HG03521 (cell line): ENCODE measurements at regions not wholly inside any gene's neighbourhood (a gene's known extent, or its start where the extent isn't known, plus 50 kb on each side); places are given as distances from the start of the nearest gene placed in this dataset.
"Not testable (repeated sequence)": the region's sequence is repeated elsewhere in the genome, so short reads cannot be mapped to it uniquely, and the experiment has no call there.

ENCODE experiments used
- ATAC-seq: cut with Tn5 transposase; IDR thresholded peaks from one replicate; pipeline ENCODE4 v1.9.1; 2021; ENCODE audit warnings: mild to moderate bottlenecking, moderate library complexity; ENCODE audit not compliant: unreplicated experiment

DNA sequence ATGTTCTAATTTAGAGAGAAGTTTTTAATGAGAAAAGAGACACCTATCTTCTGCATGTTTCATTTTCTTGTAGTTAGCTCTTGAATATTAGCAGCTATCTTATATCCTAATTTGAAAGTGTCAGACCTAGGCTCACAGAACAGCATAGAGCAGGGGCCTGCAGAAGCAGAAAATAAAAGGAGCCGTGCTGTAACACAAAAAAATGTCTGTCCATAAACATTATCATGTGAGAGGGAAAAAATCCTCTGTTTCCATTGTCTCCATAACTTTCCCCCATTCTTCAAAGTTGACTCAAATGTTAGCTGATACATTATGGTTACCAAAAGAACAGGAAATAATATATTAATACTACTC is 329.2 kb upstream of the EPHA5 start:
- no peak for ATAC-seq

GRCh38 chr4:65998807-65999517 is 328.7 kb upstream of the EPHA5 start:
- ATAC-seq = not testable (repeated sequence)

DNA sequence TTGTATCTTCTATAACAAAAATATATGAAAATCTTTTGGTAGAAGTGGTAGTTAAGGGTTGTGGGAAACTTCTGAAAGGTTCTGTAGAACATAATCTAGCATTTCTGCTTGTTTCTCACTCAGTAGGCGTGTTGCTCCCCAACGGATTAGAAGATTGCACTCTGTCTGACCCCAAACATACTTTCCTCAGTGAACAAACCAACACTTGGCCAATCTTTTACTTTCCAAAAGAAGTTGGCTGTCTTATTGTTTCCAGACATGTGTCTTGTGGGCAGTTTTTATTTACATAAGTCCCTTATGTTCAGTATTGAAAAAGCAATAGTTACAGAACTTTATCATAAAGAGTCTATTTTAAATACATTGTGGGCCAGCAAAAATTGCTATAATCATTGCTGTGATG is 312.8 kb upstream of the EPHA5 start:
- no peak for ATAC-seq

DNA sequence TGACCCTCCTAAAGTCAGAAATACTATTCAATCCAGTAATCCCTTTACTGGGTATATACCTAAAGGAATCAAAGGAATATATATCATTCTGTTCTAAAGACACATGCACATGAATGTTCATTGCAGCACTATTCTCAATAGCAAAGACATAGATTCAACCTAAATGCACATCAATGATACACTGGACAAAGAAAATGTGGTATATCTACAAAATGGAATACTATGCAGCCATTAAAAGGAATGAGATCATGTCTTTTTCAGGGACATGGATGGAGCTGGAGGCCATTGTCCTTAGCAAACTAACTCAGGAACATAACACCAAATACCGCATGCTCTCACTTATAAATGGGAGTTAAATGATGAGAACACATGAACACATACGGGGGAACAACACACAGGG is 306.0 kb upstream of the EPHA5 start:
- ATAC-seq = no peak

GRCh38 chr4:65973186-65973585 is 302.9 kb upstream of the EPHA5 start:
- no peak for ATAC-seq

DNA sequence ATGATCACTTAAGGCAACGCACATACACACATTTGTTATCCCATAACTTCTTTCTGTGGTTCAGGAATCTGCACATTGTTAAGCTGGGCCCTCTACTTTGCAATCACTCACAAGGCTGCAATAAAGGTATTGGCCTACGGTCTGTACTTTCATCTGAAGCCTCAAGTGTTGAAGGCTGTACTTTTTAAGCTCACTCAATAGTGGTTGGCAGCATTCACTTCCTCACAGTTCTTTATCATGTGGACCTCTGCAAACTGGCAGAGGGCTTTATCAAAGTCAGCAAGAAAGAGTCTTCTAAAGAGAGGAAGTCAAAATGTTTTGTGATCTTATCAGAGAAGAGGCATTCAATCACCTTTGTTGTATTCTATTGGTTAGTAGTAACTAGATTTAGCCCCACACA is 301.4 kb upstream of the EPHA5 start:
- ATAC-seq = no peak

GRCh38 chr4:65968831-65969558 is 298.7 kb upstream of the EPHA5 start:
- ATAC-seq = no peak

DNA sequence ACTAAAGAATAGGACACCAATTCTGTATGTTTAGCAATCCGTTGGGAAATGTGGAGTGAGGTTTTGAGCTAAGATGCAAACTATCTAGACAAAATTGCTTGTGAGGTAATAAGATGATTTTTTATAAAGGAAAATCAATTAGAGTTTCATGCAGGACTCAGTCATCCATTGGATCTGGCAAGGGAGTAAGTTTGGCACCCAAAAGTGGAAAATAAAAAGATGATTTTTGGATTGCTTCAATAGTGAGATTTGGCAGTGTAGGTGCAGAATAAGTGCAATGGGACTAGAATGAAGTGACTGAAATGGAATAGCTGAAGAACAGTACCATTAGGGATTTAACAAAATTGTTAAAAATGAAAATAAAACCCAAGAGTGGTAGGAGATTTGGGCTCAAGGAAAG is 290.5 kb upstream of the EPHA5 start:
- no peak for ATAC-seq

- ATAC-seq = no peak
Observed at GRCh38 chr4:65954416-65954815, 284.1 kb upstream of the EPHA5 start.

DNA sequence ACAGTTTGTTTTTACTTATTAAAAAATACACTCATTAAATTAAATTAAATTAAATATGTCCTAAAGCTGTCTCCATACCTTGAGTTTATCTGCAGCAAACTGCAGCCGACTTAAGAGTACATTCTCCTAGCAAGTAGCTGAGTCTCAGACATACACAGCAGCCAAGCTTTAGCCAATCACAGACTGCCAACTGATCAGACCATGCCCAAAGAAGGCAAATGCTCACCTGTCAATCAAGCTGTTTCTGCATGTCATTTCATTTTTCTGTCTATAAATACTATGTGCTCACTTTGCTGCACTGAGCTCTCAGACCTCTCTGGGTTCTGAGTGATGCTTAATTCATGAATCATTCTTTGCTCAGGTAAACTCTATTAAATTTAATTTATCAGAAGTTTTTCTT is 280.9 kb upstream of the EPHA5 start:
- no peak for ATAC-seq

DNA sequence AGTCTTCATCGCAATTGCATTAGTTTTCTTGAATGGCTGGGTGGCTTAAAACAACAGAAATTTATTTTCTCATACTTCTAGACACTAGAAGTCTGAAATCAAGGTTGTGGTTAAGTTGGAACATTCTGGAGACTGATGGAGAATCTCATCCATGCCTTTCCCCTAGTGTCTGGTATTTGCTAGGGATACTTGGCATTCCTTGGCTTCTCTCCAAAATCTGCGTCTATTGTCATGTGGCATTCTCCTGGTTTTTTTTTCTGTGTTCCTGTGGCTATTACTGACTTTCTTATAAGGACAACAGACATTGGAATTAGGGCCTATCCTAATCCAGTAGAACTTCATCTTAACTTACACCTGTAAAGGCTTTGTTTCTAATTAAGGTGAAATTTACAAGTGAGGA is 272.8 kb upstream of the EPHA5 start:
- no peak for ATAC-seq

GRCh38 chr4:65924843-65925242 is 254.6 kb upstream of the EPHA5 start:
- ATAC-seq = no peak

DNA sequence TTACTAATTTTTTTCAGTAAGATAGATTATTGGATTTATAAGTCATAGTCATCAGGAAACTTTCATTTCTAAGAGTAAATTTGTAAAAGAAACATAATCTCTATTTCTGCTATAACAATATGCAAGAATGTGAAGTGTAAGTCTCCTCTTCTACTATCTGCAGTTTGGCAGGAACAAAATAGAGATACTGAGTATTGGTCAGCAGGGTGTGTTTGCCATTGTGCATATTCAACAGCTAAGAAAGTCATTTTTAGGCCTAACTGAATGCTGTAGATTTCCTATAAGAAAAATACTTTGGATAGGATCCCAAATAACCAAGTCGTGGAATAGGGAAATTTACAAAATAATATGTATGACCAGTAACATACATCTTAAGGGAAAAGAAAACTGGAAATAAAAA is 253.3 kb upstream of the EPHA5 start:
- no peak for ATAC-seq

GRCh38 chr4:65921180-65921579 is 250.9 kb upstream of the EPHA5 start:
- no peak for ATAC-seq

- ATAC-seq = no peak
Observed at GRCh38 chr4:65918872-65919271, 248.6 kb upstream of the EPHA5 start.

GRCh38 chr4:65918212-65918611 is 247.9 kb upstream of the EPHA5 start:
- no peak for ATAC-seq

- ATAC-seq = no peak
Observed at GRCh38 chr4:65917486-65917885, 247.2 kb upstream of the EPHA5 start.

DNA sequence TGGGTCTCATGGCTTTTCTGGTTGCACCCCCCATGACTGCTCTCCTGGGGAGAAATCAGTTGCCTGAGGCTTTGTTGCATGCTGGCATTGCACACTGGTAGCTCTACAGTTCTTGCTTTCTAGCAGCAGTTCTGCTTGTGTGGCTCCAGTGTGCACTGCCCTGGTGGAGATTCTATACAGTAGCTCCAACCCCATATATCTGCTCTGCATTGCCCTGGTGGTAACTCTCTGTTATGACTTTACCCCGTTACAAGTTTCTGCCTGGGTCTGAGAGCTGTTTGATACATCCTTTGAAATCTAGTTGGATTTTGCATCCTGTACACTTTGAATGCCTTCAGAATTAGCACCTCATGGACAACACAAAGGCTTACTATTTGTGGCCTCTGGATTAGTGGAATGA is 241.4 kb upstream of the EPHA5 start:
- ATAC-seq = no peak

- no peak for ATAC-seq
Observed at GRCh38 chr4:65893957-65894755, 223.9 kb upstream of the EPHA5 start.

DNA sequence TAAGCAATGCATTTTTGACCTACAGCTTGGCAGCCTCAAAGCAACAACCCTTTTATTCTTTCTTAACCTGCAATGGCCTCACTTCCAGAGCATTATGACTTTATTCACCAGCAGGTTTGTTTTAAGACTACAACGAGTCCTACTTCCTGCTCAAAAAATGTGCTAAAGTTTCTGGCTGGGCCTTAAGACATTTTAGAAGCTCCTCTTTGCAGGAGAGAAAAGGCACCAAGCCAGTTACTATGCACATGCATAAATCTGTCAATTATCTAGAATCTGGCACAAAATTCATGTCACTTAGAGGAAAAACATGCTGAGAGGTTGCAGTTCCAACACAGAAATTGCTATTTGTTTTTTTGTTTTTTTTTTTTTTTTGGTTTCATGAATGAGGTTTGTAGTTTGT is 223.0 kb upstream of the EPHA5 start:
- no peak for ATAC-seq

DNA sequence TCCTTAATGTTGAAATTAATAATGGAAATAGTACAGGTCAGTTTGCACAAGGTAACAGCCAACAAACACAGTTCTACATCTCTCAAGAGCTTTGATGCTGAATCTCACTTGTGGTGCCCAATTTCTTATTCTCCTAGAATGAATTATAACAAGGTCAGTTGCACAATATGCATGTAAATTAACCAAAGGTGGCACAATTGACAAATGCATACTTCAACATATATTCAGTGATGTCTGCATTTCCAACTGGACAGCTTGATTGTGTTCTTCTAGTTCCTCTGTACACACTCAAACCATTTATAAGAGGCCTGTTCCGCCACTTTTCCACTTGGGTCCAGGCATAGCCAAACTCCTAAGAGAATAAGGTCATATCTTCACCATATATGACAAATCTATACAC is 210.3 kb upstream of the EPHA5 start:
- ATAC-seq = no peak
